SJCRH30 (cell line): ENCODE measurements at regions not wholly inside any gene's neighbourhood (a gene's known extent, or its start where the extent isn't known, plus 50 kb on each side); places are given as distances from the start of the nearest gene placed in this dataset.

Source experiments
- DNase-seq, 2 experiments: peaks; one replicate each; pipeline ENCODE4 v3.0.0-alpha.2; 2015 to 2020
- H3K27ac ChIP-seq: fragments of 250-450 bp; sonication (Bioruptor Pico); 2 replicates; pipeline ENCODE4 v1.5.1; 2020; ENCODE audit warnings: mild to moderate bottlenecking, moderate library complexity
- H3K27me3 ChIP-seq: fragments of 250-450 bp; sonication (Bioruptor Pico); 2 replicates; pipeline ENCODE4 v1.5.1; 2020; ENCODE audit warnings: mild to moderate bottlenecking, moderate library complexity
- H3K36me3 ChIP-seq: fragments of 250-450 bp; sonication (Bioruptor Pico); 2 replicates; pipeline ENCODE4 v1.5.1; 2020; ENCODE audit warnings: mild to moderate bottlenecking, moderate library complexity
- H3K4me1 ChIP-seq: fragments of 250-450 bp; sonication (Bioruptor Pico); 2 replicates; pipeline ENCODE4 v1.5.1; 2020; ENCODE audit warnings: mild to moderate bottlenecking, moderate library complexity
- H3K4me3 ChIP-seq: fragments of 250-450 bp; sonication (Bioruptor Pico); 2 replicates; pipeline ENCODE4 v1.5.1; 2020; ENCODE audit warnings: mild to moderate bottlenecking, moderate library complexity
- H3K9me3 ChIP-seq: fragments of 250-450 bp; sonication (Bioruptor Pico); replicated peaks from 2 replicates; pipeline ENCODE4 v1.5.1; 2020; ENCODE audit warnings: mild to moderate bottlenecking, moderate library complexity

GRCh38 chr12:111178181-111179081 is 190.5 kb downstream of the PHETA1 start:
- no peaks in the 10 kb centered on the region for H3K9me3 ChIP-seq
- peaks cover 16% of the 10 kb centered on the region for H3K4me1 ChIP-seq
- no peaks in the 10 kb centered on the region; the same call in none of the 2 replicates for H3K27me3 ChIP-seq
- no peak for DNase-seq
- H3K27ac ChIP-seq: no peak overlapping the region
- no peaks in the 10 kb centered on the region for H3K36me3 ChIP-seq
- no peak overlapping the region for H3K4me3 ChIP-seq

GRCh38 chr12:111175396-111176094 is 193.3 kb downstream of the PHETA1 start:
- Histone ChIP-seq H3K9me3 (no peaks in the 10 kb centered on the region), H3K27me3 (no peaks in the 10 kb centered on the region; the same call in 1 of the 2 replicates), H3K27ac (no peak overlapping the region), H3K4me1 (peaks cover 5% of the 10 kb centered on the region), H3K4me3 (no peak overlapping the region), H3K36me3 (no peaks in the 10 kb centered on the region)
- DNase-seq: no peak

- H3K9me3 ChIP-seq: no peaks in the 10 kb centered on the region
- H3K27ac ChIP-seq: no peak overlapping the region
- no peak for DNase-seq
- no peaks in the 10 kb centered on the region for H3K36me3 ChIP-seq
- no peaks in the 10 kb centered on the region for H3K4me1 ChIP-seq
- no peaks in the 10 kb centered on the region; the same call in 1 of the 2 replicates for H3K27me3 ChIP-seq
- no peak overlapping the region for H3K4me3 ChIP-seq
These were observed 193.9 kb downstream of the PHETA1 start for GRCh38 chr12:111174961-111175345.

- peak; percentile 13 to 19 for DNase-seq
- Histone ChIP-seq H3K4me1 (no peaks in the 10 kb centered on the region), H3K27me3 (no peaks in the 10 kb centered on the region; the same call in 1 of the 2 replicates), H3K9me3 (no peaks in the 10 kb centered on the region), H3K36me3 (no peaks in the 10 kb centered on the region), H3K27ac (no peak overlapping the region), H3K4me3 (no peak overlapping the region)
These were observed 194.5 kb downstream of the PHETA1 start for GRCh38 chr12:111174251-111174960.

GRCh38 chr12:111173836-111174235 is 195.1 kb downstream of the PHETA1 start:
- Histone ChIP-seq H3K27ac (no peak overlapping the region), H3K4me1 (no peaks in the 10 kb centered on the region), H3K36me3 (no peaks in the 10 kb centered on the region), H3K9me3 (no peaks in the 10 kb centered on the region), H3K4me3 (no peak overlapping the region), H3K27me3 (no peaks in the 10 kb centered on the region; the same call in 1 of the 2 replicates)
- no peak for DNase-seq

- Histone ChIP-seq H3K27ac (no peak overlapping the region), H3K9me3 (no peaks in the 10 kb centered on the region), H3K36me3 (no peaks in the 10 kb centered on the region), H3K27me3 (no peaks in the 10 kb centered on the region; the same call in 1 of the 2 replicates), H3K4me3 (no peak overlapping the region), H3K4me1 (no peaks in the 10 kb centered on the region)
- DNase-seq: no peak
These were observed 195.5 kb downstream of the PHETA1 start for GRCh38 chr12:111173391-111173790.

GRCh38 chr12:111172786-111173185 is 196.1 kb downstream of the PHETA1 start:
- H3K4me1 ChIP-seq: no peaks in the 10 kb centered on the region
- no peaks in the 10 kb centered on the region; the same call in 1 of the 2 replicates for H3K27me3 ChIP-seq
- H3K9me3 ChIP-seq: no peaks in the 10 kb centered on the region
- H3K36me3 ChIP-seq: no peaks in the 10 kb centered on the region
- H3K4me3 ChIP-seq: no peak overlapping the region
- H3K27ac ChIP-seq: no peak overlapping the region
- DNase-seq: no peak

GRCh38 chr12:111171832-111172231 is 197.1 kb downstream of the PHETA1 start:
- DNase-seq: no peak
- H3K4me3 ChIP-seq: no peak overlapping the region
- H3K36me3 ChIP-seq: no peaks in the 10 kb centered on the region
- no peaks in the 10 kb centered on the region for H3K4me1 ChIP-seq
- H3K27ac ChIP-seq: no peak overlapping the region
- no peaks in the 10 kb centered on the region for H3K9me3 ChIP-seq
- H3K27me3 ChIP-seq: no peaks in the 10 kb centered on the region; the same call in 1 of the 2 replicates

- no peak for DNase-seq
- Histone ChIP-seq H3K4me3 (no peak overlapping the region), H3K36me3 (no peaks in the 10 kb centered on the region), H3K9me3 (no peaks in the 10 kb centered on the region), H3K4me1 (no peaks in the 10 kb centered on the region), H3K27ac (no peak overlapping the region), H3K27me3 (no peaks in the 10 kb centered on the region; the same call in 1 of the 2 replicates)
These were observed 197.6 kb downstream of the PHETA1 start for GRCh38 chr12:111171345-111171744.

- H3K27me3 ChIP-seq: no peaks in the 10 kb centered on the region; the same call in 1 of the 2 replicates
- DNase-seq: no peak
- H3K27ac ChIP-seq: no peak overlapping the region
- H3K36me3 ChIP-seq: no peaks in the 10 kb centered on the region
- H3K4me1 ChIP-seq: no peaks in the 10 kb centered on the region
- H3K4me3 ChIP-seq: no peak overlapping the region
- no peaks in the 10 kb centered on the region for H3K9me3 ChIP-seq
These were observed 198.4 kb downstream of the PHETA1 start for GRCh38 chr12:111170543-111170942.

GRCh38 chr12:111169456-111169855 is 199.4 kb downstream of the PHETA1 start:
- no peak for DNase-seq
- Histone ChIP-seq H3K27ac (no peak overlapping the region), H3K4me1 (no peaks in the 10 kb centered on the region), H3K36me3 (no peaks in the 10 kb centered on the region), H3K4me3 (no peak overlapping the region), H3K27me3 (no peaks in the 10 kb centered on the region; the same call in 1 of the 2 replicates), H3K9me3 (no peaks in the 10 kb centered on the region)

GRCh38 chr12:111169032-111169431 is 199.9 kb downstream of the PHETA1 start:
- no peak for DNase-seq
- H3K4me1 ChIP-seq: no peaks in the 10 kb centered on the region
- no peaks in the 10 kb centered on the region for H3K27me3 ChIP-seq
- H3K9me3 ChIP-seq: no peaks in the 10 kb centered on the region
- no peak overlapping the region for H3K4me3 ChIP-seq
- no peaks in the 10 kb centered on the region for H3K36me3 ChIP-seq
- H3K27ac ChIP-seq: no peak overlapping the region

- no peaks in the 10 kb centered on the region for H3K36me3 ChIP-seq
- no peak for DNase-seq
- no peaks in the 10 kb centered on the region for H3K9me3 ChIP-seq
- no peaks in the 10 kb centered on the region for H3K27me3 ChIP-seq
- H3K27ac ChIP-seq: no peak overlapping the region
- H3K4me3 ChIP-seq: no peak overlapping the region
- no peaks in the 10 kb centered on the region for H3K4me1 ChIP-seq
These were observed 200.6 kb downstream of the PHETA1 start for GRCh38 chr12:111168009-111168900.
